ENCODE measurements at regions not wholly inside any gene's neighbourhood (a gene's known extent, or its start where the extent isn't known, plus 50 kb on each side); places are given as distances from the start of the nearest gene placed in this dataset.
A peak's percentile ranks its signal among the peaks of the same experiment; 100 is the strongest.

- peak in 1 of 2 donors; percentile 35 for DNase-seq
Observed at GRCh38 chr14:41549821-41550607, 56.7 kb upstream of the LRFN5 start.

GRCh38 chr14:41549282-41549681 is 57.4 kb upstream of the LRFN5 start:
- intact Hi-C loops (cut with DNase I; ENCODE audit: low total_unique reads) = no loop called here
- Histone ChIP-seq H3K36me3 (no peaks in the 10 kb centered on the region), H3K9me3 (no peaks in the 10 kb centered on the region), H3K4me1 (no peaks in the 10 kb centered on the region), H3K27me3 (no peaks in the 10 kb centered on the region), H3K4me3 (no peak overlapping the region), H3K27ac (no peak overlapping the region)
- TF ChIP-seq POLR2A (IDR thresholded peaks at IDR 0.05) (no peak), CTCF (IDR thresholded peaks at IDR 0.05) (no peak), EP300 (IDR thresholded peaks at IDR 0.05) (no peak), POLR2AphosphoS5 (IDR thresholded peaks at IDR 0.05) (no peak)
- no peak for DNase-seq
- WGBS, 5 donors = 84 to 92% (median 86%) methylated on average over 2 of the region's 2 CpGs

More at GRCh38 chr14:41549821-41550607, 56.7 kb upstream of the LRFN5 start:
- Histone ChIP-seq H3K27ac (no peak overlapping the region), H3K27me3 (no peaks in the 10 kb centered on the region), H3K4me1 (no peaks in the 10 kb centered on the region), H3K36me3 (no peaks in the 10 kb centered on the region), H3K4me3 (no peak overlapping the region), H3K9me3 (no peaks in the 10 kb centered on the region)
- intact Hi-C loops (cut with DNase I; ENCODE audit: low total_unique reads) = no loop called here
- 49 to 74% (median 62%) methylated on average over 2 of the region's 2 CpGs for WGBS, 5 donors
- TF ChIP-seq POLR2A (IDR thresholded peaks at IDR 0.05) (no peak), POLR2AphosphoS5 (IDR thresholded peaks at IDR 0.05) (no peak), EP300 (IDR thresholded peaks at IDR 0.05) (no peak), CTCF (IDR thresholded peaks at IDR 0.05) (no peak)

- Histone ChIP-seq H3K4me1 (no peaks in the 10 kb centered on the region), H3K27me3 (no peaks in the 10 kb centered on the region), H3K9me3 (peaks cover 0 to 2% (median under 1%) of the 10 kb centered on the region in 4 donors), H3K36me3 (no peaks in the 10 kb centered on the region), H3K27ac (no peak overlapping the region), H3K4me3 (no peak overlapping the region)
- intact Hi-C loops (cut with DNase I; ENCODE audit: low total_unique reads) = no loop called here
- peak in 1 of 2 donors; percentile 60 for DNase-seq
- TF ChIP-seq POLR2AphosphoS5 (IDR thresholded peaks at IDR 0.05) = no peak
- TF ChIP-seq EP300 (IDR thresholded peaks at IDR 0.05) = no peak
- TF ChIP-seq POLR2A (IDR thresholded peaks at IDR 0.05) = no peak
- no peak for TF ChIP-seq CTCF (IDR thresholded peaks at IDR 0.05)
- WGBS, 5 donors = 38 to 67% (median 58%) methylated on average over 2 of the region's 2 CpGs
Observed at GRCh38 chr14:41548666-41549065, 58.0 kb upstream of the LRFN5 start.

- no peaks in the 10 kb centered on the region for H3K36me3 ChIP-seq
- no peaks in the 10 kb centered on the region for H3K27me3 ChIP-seq
- peaks cover 0 to 30% (median 23%) of the 10 kb centered on the region in 4 donors for H3K9me3 ChIP-seq
- H3K4me1 ChIP-seq = no peaks in the 10 kb centered on the region
- H3K4me3 ChIP-seq = no peak overlapping the region
- DNase-seq = no peak
- intact Hi-C loops (cut with DNase I; ENCODE audit: low total_unique reads) = no loop called here
- WGBS, 5 donors = 87 to 95% (median 92%) methylated on average over 3 of the region's 3 CpGs
- H3K27ac ChIP-seq = no peak overlapping the region
- TF ChIP-seq EP300 (IDR thresholded peaks at IDR 0.05) = no peak
- no peak for TF ChIP-seq CTCF (IDR thresholded peaks at IDR 0.05)
- no peak for TF ChIP-seq POLR2A (IDR thresholded peaks at IDR 0.05)
- TF ChIP-seq POLR2AphosphoS5 (IDR thresholded peaks at IDR 0.05) = no peak
Observed at GRCh38 chr14:41541333-41541732, 65.3 kb upstream of the LRFN5 start.

Data from stomach (tissue), 8 donors.